Activated B cell treated with CpG ODN at 0.5 μM for 24 hours (primary cell): ENCODE measurements at regions not wholly inside any gene's neighbourhood (a gene's known extent, or its start where the extent isn't known, plus 50 kb on each side); places are given as distances from the start of the nearest gene placed in this dataset.

ENCODE experiments used
- ATAC-seq: fragments of 200-7000 bp; cut with Tn5 transposase; one replicate; pipeline ENCODE4 v1.10.0; 2021; ENCODE audit warnings: low read depth, mild to moderate bottlenecking, moderate library complexity
- CTCF ChIA-PET: fragments of 350-600 bp; sonication (Branson Sonifier 250); formaldehyde crosslinking; loops from one replicate; lab custom pipeline; 2021; ENCODE audit warnings: antibody characterized with exemption; lab: Charles Lee
- POLR2A ChIA-PET: fragments of 350-600 bp; sonication (Branson Sonifier 250); formaldehyde crosslinking; loops from one replicate; lab custom pipeline; 2021; ENCODE audit warnings: antibody characterized with exemption; lab: Charles Lee
- DNase-seq: peaks from one replicate; pipeline ENCODE4 v3.0.0; 2022
- H3K27ac Mint-ChIP-seq: one replicate; pipeline ENCODE4 v1.8.0; 2020; ENCODE audit warnings: mixed read lengths
- H3K27me3 Mint-ChIP-seq: one replicate; pipeline ENCODE4 v1.8.0; 2021; ENCODE audit warnings: mixed read lengths
- H3K36me3 Mint-ChIP-seq: one replicate; pipeline ENCODE4 v1.8.0; 2021; ENCODE audit warnings: low read depth, mixed read lengths
- H3K4me1 Mint-ChIP-seq: one replicate; pipeline ENCODE4 v1.8.0; 2021; ENCODE audit warnings: mixed read lengths
- H3K4me3 Mint-ChIP-seq: one replicate; pipeline ENCODE4 v1.8.0; 2020; ENCODE audit warnings: mild to moderate bottlenecking, mixed read lengths
- H3K9me3 Mint-ChIP-seq: one replicate; pipeline ENCODE4 v1.8.0; 2020; ENCODE audit warnings: mixed read lengths
- CTCF ChIP-seq: fragments of 200-600 bp; IDR thresholded peaks from one replicate; pipeline ENCODE4 v1.8.0; 2022; ENCODE audit warnings: antibody characterized with exemption, mild to moderate bottlenecking
- intact Hi-C: fragments of 100-400 bp; cut with micrococcal nuclease; formaldehyde crosslinking; loops from one replicate; pipeline ENCODE4 v1.15.1; 2024

GRCh38 chr1:56084246-56084645 lies 495.1 kb downstream of the PLPP3 start:
- Mint-ChIP-seq H3K27ac (no peak overlapping the region), H3K27me3 (peaks cover 8% of the 10 kb centered on the region), H3K4me3 (no peak overlapping the region), H3K9me3 (peaks cover 9% of the 10 kb centered on the region), H3K36me3 (no peaks in the 10 kb centered on the region), H3K4me1 (no peaks in the 10 kb centered on the region)
- CTCF ChIA-PET: no interaction called here
- DNase-seq (no peak), ATAC-seq (no peak)
- POLR2A ChIA-PET: no interaction called here
- TF ChIP-seq CTCF: no peak
- intact Hi-C loops: no loop called here

GRCh38 chr1:56081736-56082135 lies 497.6 kb downstream of the PLPP3 start:
- H3K9me3 Mint-ChIP-seq: no peaks in the 10 kb centered on the region
- no peaks in the 10 kb centered on the region for H3K4me1 Mint-ChIP-seq
- intact Hi-C loops: no loop called here
- no peak for TF ChIP-seq CTCF
- H3K36me3 Mint-ChIP-seq: no peaks in the 10 kb centered on the region
- ChIA-PET CTCF (no interaction called here), POLR2A (no interaction called here)
- H3K4me3 Mint-ChIP-seq: no peak overlapping the region
- peaks cover 2% of the 10 kb centered on the region for H3K27me3 Mint-ChIP-seq
- ATAC-seq: no peak
- DNase-seq: no peak
- H3K27ac Mint-ChIP-seq: no peak overlapping the region

- intact Hi-C loops: no loop called here
- DNase-seq (no peak), ATAC-seq (no peak)
- H3K36me3 Mint-ChIP-seq: no peaks in the 10 kb centered on the region
- H3K9me3 Mint-ChIP-seq: no peaks in the 10 kb centered on the region
- ChIA-PET POLR2A (no interaction called here), CTCF (no interaction called here)
- H3K4me1 Mint-ChIP-seq: no peaks in the 10 kb centered on the region
- no peak for TF ChIP-seq CTCF
- H3K27ac Mint-ChIP-seq: no peak overlapping the region
- H3K27me3 Mint-ChIP-seq: peaks cover 2% of the 10 kb centered on the region
- no peak overlapping the region for H3K4me3 Mint-ChIP-seq
Observed at GRCh38 chr1:56081173-56081572, 498.2 kb downstream of the PLPP3 start.

- Mint-ChIP-seq H3K27me3 (peaks cover 2% of the 10 kb centered on the region), H3K36me3 (no peaks in the 10 kb centered on the region), H3K4me1 (no peaks in the 10 kb centered on the region), H3K9me3 (no peaks in the 10 kb centered on the region), H3K27ac (no peak overlapping the region), H3K4me3 (no peak overlapping the region)
- intact Hi-C loops: no loop called here
- ATAC-seq: no peak
- no peak for TF ChIP-seq CTCF
- ChIA-PET POLR2A (no interaction called here), CTCF (no interaction called here)
- no peak for DNase-seq
Observed at GRCh38 chr1:56080123-56080522, 499.2 kb downstream of the PLPP3 start.

GRCh38 chr1:56079391-56079790 lies 500.0 kb downstream of the PLPP3 start:
- TF ChIP-seq CTCF: no peak
- H3K27ac Mint-ChIP-seq: no peak overlapping the region
- intact Hi-C loops: no loop called here
- no peaks in the 10 kb centered on the region for H3K4me1 Mint-ChIP-seq
- ChIA-PET POLR2A (no interaction called here), CTCF (no interaction called here)
- no peaks in the 10 kb centered on the region for H3K9me3 Mint-ChIP-seq
- peaks cover 2% of the 10 kb centered on the region for H3K27me3 Mint-ChIP-seq
- H3K4me3 Mint-ChIP-seq: no peak overlapping the region
- no peak for ATAC-seq
- no peaks in the 10 kb centered on the region for H3K36me3 Mint-ChIP-seq
- DNase-seq: no peak
